Transverse colon (tissue), 3 donors: ENCODE measurements at regions not wholly inside any gene's neighbourhood (a gene's known extent, or its start where the extent isn't known, plus 50 kb on each side); places are given as distances from the start of the nearest gene placed in this dataset.

Source experiments
- CTCF ChIP-seq, 5 experiments: fragments of 200-600 bp in 3 of 5; fragments of 450-650 bp in 2 of 5; sonication (generic) in 3 of 5; IDR thresholded peaks; 1 replicate in 2 of 5; 2 replicates in 3 of 5; pipeline ENCODE4 v1.5.1; 2016 to 2017; ENCODE audit warnings: antibody characterized with exemption in 5 of 5, inconsistent platforms in 3 of 5, mild to moderate bottlenecking in 2 of 5, moderate library complexity in 1 of 5
- POLR2A ChIP-seq: fragments of 450-650 bp; IDR thresholded peaks from one replicate; pipeline ENCODE4 v1.6.1; 2016; ENCODE audit warnings: antibody characterized with exemption, mild to moderate bottlenecking, moderate library complexity

- TF ChIP-seq CTCF (IDR thresholded peaks at IDR 0.05) (no peak), POLR2A (no peak)
Measured at GRCh38 chr3:103923907-103924306, 1442.8 kb upstream of the ALCAM start.
